A549 (cell line): ENCODE measurements at regions not wholly inside any gene's neighbourhood (a gene's known extent, or its start where the extent isn't known, plus 50 kb on each side); places are given as distances from the start of the nearest gene placed in this dataset.

Experiments used
- MYC ChIP-seq: IDR thresholded peaks from 2 replicates; pipeline ENCODE4 v1.6.1; 2012; ENCODE audit warnings: mild to moderate bottlenecking, inconsistent platforms, low read length, improper control_type of control experiment, borderline replicate concordance
- NPAS2 ChIP-seq: fragments of 250-450 bp; sonication (Bioruptor Pico); IDR thresholded peaks from 2 replicates; pipeline ENCODE4 v1.8.0; 2022; ENCODE audit warnings: mild to moderate bottlenecking, moderate library complexity, borderline replicate concordance
- TP53 ChIP-seq: fragments of 250-450 bp; sonication (Bioruptor Pico); IDR thresholded peaks from 2 replicates; pipeline ENCODE4 v1.5.0; 2021; ENCODE audit warnings: mild to moderate bottlenecking, moderate library complexity

DNA sequence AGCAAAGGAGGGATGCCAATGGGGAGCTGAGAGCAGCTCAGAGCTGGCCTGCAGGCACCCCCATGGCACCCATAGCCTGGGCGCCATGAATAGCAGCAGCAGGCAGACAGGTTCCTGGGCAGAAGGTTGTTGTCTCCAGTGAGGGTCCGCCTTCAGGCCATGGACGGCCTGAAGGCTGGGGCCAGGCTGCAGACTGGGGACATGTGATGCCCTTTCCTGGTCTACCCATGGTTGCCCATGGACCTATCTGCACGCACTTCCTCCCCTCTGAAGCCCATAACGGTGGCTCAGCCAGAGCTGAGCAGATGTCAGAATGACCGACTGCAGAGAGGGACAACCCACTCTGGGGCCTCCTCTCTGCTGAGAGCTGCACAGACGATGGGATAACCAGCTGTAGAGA is 256.8 kb downstream of the PLOD2 start:
- TF ChIP-seq NPAS2 (CRISPR knock-in tag) (no peak), TP53 (CRISPR knock-in tag) (no peak), MYC (no peak)
